Type B pancreatic cell (in vitro differentiated cells): ENCODE measurements at regions not wholly inside any gene's neighbourhood (a gene's known extent, or its start where the extent isn't known, plus 50 kb on each side); places are given as distances from the start of the nearest gene placed in this dataset.

Experiments
- DNase-seq: peaks from one replicate; pipeline ENCODE4 v3.0.0; 2021; ENCODE audit warnings: mixed read lengths; ENCODE audit not compliant: unreplicated experiment; ENCODE audit errors: extremely low spot score
- H3K27ac Mint-ChIP-seq: 2 replicates; pipeline ENCODE4 v1.8.0; 2021; ENCODE audit warnings: mild to moderate bottlenecking, mixed read lengths
- H3K27me3 Mint-ChIP-seq: 2 replicates; pipeline ENCODE4 v1.8.0; 2021; ENCODE audit warnings: mixed read lengths
- H3K36me3 Mint-ChIP-seq: 2 replicates; pipeline ENCODE4 v1.8.0; 2021; ENCODE audit warnings: mixed read lengths
- H3K4me1 Mint-ChIP-seq: one replicate; pipeline ENCODE4 v1.8.0; 2021; ENCODE audit warnings: mixed read lengths; ENCODE audit not compliant: unreplicated experiment
- H3K4me3 Mint-ChIP-seq: 2 replicates; pipeline ENCODE4 v1.8.0; 2021; ENCODE audit warnings: mild to moderate bottlenecking, mixed read lengths
- H3K9me3 Mint-ChIP-seq: 2 replicates; pipeline ENCODE4 v1.8.0; 2021; ENCODE audit warnings: mixed read lengths
- TF ChIP-seq, protein P1 (sequence below): fragments of 200-600 bp; sonication (generic); conservative IDR thresholded peaks from 2 replicates; pipeline ENCODE4 v1.5.0; 2021; ENCODE audit warnings: antibody characterized with exemption, mild to moderate bottlenecking

- H3K9me3 Mint-ChIP-seq, result peaks cover 8% of the 10 kb centered on the region
- no peaks in the 10 kb centered on the region for H3K36me3 Mint-ChIP-seq
- TF ChIP-seq, protein P1, sequence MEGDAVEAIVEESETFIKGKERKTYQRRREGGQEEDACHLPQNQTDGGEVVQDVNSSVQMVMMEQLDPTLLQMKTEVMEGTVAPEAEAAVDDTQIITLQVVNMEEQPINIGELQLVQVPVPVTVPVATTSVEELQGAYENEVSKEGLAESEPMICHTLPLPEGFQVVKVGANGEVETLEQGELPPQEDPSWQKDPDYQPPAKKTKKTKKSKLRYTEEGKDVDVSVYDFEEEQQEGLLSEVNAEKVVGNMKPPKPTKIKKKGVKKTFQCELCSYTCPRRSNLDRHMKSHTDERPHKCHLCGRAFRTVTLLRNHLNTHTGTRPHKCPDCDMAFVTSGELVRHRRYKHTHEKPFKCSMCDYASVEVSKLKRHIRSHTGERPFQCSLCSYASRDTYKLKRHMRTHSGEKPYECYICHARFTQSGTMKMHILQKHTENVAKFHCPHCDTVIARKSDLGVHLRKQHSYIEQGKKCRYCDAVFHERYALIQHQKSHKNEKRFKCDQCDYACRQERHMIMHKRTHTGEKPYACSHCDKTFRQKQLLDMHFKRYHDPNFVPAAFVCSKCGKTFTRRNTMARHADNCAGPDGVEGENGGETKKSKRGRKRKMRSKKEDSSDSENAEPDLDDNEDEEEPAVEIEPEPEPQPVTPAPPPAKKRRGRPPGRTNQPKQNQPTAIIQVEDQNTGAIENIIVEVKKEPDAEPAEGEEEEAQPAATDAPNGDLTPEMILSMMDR, result no peak
- H3K27me3 Mint-ChIP-seq, result peaks cover 25% of the 10 kb centered on the region
- H3K4me3 Mint-ChIP-seq, result no peak overlapping the region
- no peak overlapping the region for H3K27ac Mint-ChIP-seq
- DNase-seq, result no peak
- peaks cover 19% of the 10 kb centered on the region for H3K4me1 Mint-ChIP-seq
These were observed 357.3 kb downstream of the HRH4 start for GRCh38 chr18:24817587-24818371.

GRCh38 chr18:24818441-24818840, 358.0 kb downstream of the HRH4 start:
- H3K36me3 Mint-ChIP-seq, result no peaks in the 10 kb centered on the region
- H3K27ac Mint-ChIP-seq, result no peak overlapping the region
- TF ChIP-seq, protein P1, result no peak
- DNase-seq, result no peak
- peaks cover 25% of the 10 kb centered on the region for H3K27me3 Mint-ChIP-seq
- no peak overlapping the region for H3K4me3 Mint-ChIP-seq
- H3K4me1 Mint-ChIP-seq, result peaks cover 19% of the 10 kb centered on the region
- H3K9me3 Mint-ChIP-seq, result peaks cover 8% of the 10 kb centered on the region

GRCh38 chr18:24819141-24819890, 358.9 kb downstream of the HRH4 start:
- TF ChIP-seq, protein P1, result no peak
- Mint-ChIP-seq H3K27ac (no peak overlapping the region), H3K27me3 (peaks cover 25% of the 10 kb centered on the region), H3K4me1 (peaks cover 18% of the 10 kb centered on the region), H3K36me3 (no peaks in the 10 kb centered on the region), H3K9me3 (peaks cover 2% of the 10 kb centered on the region), H3K4me3 (no peak overlapping the region)
- no peak for DNase-seq

GRCh38 chr18:24825397-24825796, 365.0 kb downstream of the HRH4 start:
- no peak for DNase-seq
- Mint-ChIP-seq H3K27ac (no peak overlapping the region), H3K36me3 (no peaks in the 10 kb centered on the region), H3K4me3 (no peak overlapping the region), H3K4me1 (peaks cover 22% of the 10 kb centered on the region), H3K27me3 (peaks cover 18% of the 10 kb centered on the region), H3K9me3 (no peaks in the 10 kb centered on the region)
- TF ChIP-seq, protein P1, result no peak

DNA sequence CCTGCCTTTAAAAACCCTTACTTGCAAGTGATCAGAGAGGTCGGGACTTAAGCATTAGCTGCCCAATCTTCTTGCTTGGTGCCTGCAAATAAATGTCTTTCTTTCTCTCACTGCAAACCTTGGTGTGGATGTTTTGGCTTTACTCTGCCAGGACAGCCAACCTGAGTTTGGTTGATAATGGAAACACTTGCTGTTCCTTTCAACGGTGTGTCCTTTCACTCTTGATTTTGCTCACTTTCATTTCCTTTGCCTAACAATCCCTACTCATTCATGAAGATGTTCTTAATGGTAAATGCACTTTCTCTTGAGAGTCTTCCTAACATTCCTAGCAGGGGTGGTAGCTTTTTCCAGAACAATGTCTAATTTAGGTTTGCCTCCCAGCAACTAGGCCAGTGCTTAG, 366.2 kb downstream of the HRH4 start:
- H3K27ac Mint-ChIP-seq, result no peak overlapping the region

More for the DNA sequence above, 366.2 kb downstream of the HRH4 start:
- H3K36me3 Mint-ChIP-seq, result no peaks in the 10 kb centered on the region
- TF ChIP-seq, protein P1, result no peak
- H3K4me3 Mint-ChIP-seq, result no peak overlapping the region
- H3K4me1 Mint-ChIP-seq, result peaks cover 24% of the 10 kb centered on the region
- no peaks in the 10 kb centered on the region for H3K9me3 Mint-ChIP-seq
- peaks cover 18% of the 10 kb centered on the region for H3K27me3 Mint-ChIP-seq
- no peak for DNase-seq
